Endothelial cell of umbilical vein (primary cell): ENCODE measurements at regions not wholly inside any gene's neighbourhood (a gene's known extent, or its start where the extent isn't known, plus 50 kb on each side); places are given as distances from the start of the nearest gene placed in this dataset.

Experiments used
- BruUV-seq: library from RNA; stranded (reverse); fragments of 400-500 nt; replicated peaks from 2 replicates; lab custom pipeline; 2021; lab: Mats Ljungman, UMichigan
- CTCF ChIA-PET: fragments of 300-600, 350-600 bp; sonication (Branson Sonifier 250); formaldehyde crosslinking; loops from one replicate; lab custom pipeline; 2021; ENCODE audit warnings: antibody characterized with exemption, inconsistent platforms; lab: Charles Lee
- POLR2A ChIA-PET: fragments of 300-600, 350-600 bp; sonication (Branson Sonifier 250); formaldehyde crosslinking; loops from one replicate; lab custom pipeline; 2021; ENCODE audit warnings: antibody characterized with exemption, inconsistent platforms; lab: Charles Lee
- DNase-seq: peaks from one replicate; pipeline ENCODE4 v3.0.0-alpha.2; 2011; ENCODE audit warnings: low read depth, low spot score
- FAIRE-seq: peaks from 2 replicates; lab custom pipeline; 2011; peaks lifted over from hg19 to GRCh38; lab: Jason Lieb, UNC
- H2AFZ ChIP-seq: 2 replicates; pipeline ENCODE4 v1.6.0; 2012; ENCODE audit warnings: low read depth, low read length, control low read depth, inconsistent platforms
- H3K27ac ChIP-seq: 2 replicates; pipeline ENCODE4 v1.5.1; 2011; ENCODE audit warnings: low read depth, mild to moderate bottlenecking, control low read depth, low read length, moderate library complexity; ENCODE audit not compliant: insufficient read depth
- H3K27me3 ChIP-seq, 2 experiments: 2 replicates each; pipeline versions ENCODE4 v1.6.0 to v1.6.1; 2011; ENCODE audit warnings: low read length in 2 of 2, mixed read lengths in 1 of 2; ENCODE audit not compliant: control insufficient read depth in 2 of 2, insufficient read depth in 2 of 2
- H3K36me3 ChIP-seq, 2 experiments: 2 replicates in 1 of 2; 3 replicates in 1 of 2; pipeline ENCODE4 v1.5.1; 2011; ENCODE audit warnings: low read length in 2 of 2, mild to moderate bottlenecking in 1 of 2, moderate library complexity in 1 of 2; ENCODE audit not compliant: control insufficient read depth in 2 of 2, insufficient read depth in 2 of 2; ENCODE audit errors: extremely low read depth in 1 of 2
- H3K4me1 ChIP-seq: 3 replicates; pipeline ENCODE4 v1.5.1; 2011; ENCODE audit warnings: mild to moderate bottlenecking, low read length; ENCODE audit not compliant: control insufficient read depth, insufficient read depth; ENCODE audit errors: extremely low read depth
- H3K4me2 ChIP-seq: 2 replicates; pipeline ENCODE4 v1.6.1; 2011; ENCODE audit warnings: low read length, control low read depth, mixed read lengths; ENCODE audit not compliant: insufficient read depth
- H3K4me3 ChIP-seq, 3 experiments: fragments of 200-600 bp in 1 of 3; sonication (generic), shearing (Covaris generic) in 1 of 3; replicated peaks in 1 of 3; 2 replicates each; pipeline ENCODE4 v1.5.1; 2011 to 2016; ENCODE audit warnings: control low read depth in 3 of 3, low read length in 3 of 3, mild to moderate bottlenecking in 2 of 3, inconsistent platforms in 1 of 3, low read depth in 1 of 3, moderate library complexity in 1 of 3; ENCODE audit not compliant: insufficient read depth in 1 of 3
- H3K79me2 ChIP-seq: 2 replicates; pipeline ENCODE4 v1.6.0; 2012; ENCODE audit warnings: low read length, inconsistent platforms; ENCODE audit not compliant: control insufficient read depth, insufficient read depth
- H3K9ac ChIP-seq: replicated peaks from 2 replicates; pipeline ENCODE3; 2011; ENCODE audit warnings: low read length, control low read depth; ENCODE audit not compliant: insufficient read depth; ENCODE audit errors: extremely low read depth
- H3K9me1 ChIP-seq: replicated peaks from 3 replicates; pipeline ENCODE4 v1.6.0; 2011; ENCODE audit warnings: mild to moderate bottlenecking, low read length; ENCODE audit not compliant: control insufficient read depth, insufficient read depth; ENCODE audit errors: extremely low read depth
- H3K9me3 ChIP-seq: replicated peaks from 2 replicates; pipeline ENCODE4 v1.5.1; 2012; ENCODE audit warnings: low read length, inconsistent platforms; ENCODE audit not compliant: control insufficient read depth, insufficient read depth
- H4K20me1 ChIP-seq: replicated peaks from 2 replicates; pipeline ENCODE3; 2011; ENCODE audit warnings: mild to moderate bottlenecking, low read length; ENCODE audit not compliant: control insufficient read depth, insufficient read depth; ENCODE audit errors: extremely low read depth
- CTCF ChIP-seq, 2 donors: IDR thresholded peaks; 1 replicate in 1 of 2; 2 replicates in 1 of 2; pipeline ENCODE4 v1.5.1; 2011; ENCODE audit warnings: low read length in 2 of 2, mild to moderate bottlenecking in 2 of 2, moderate library complexity in 2 of 2, control low read depth in 1 of 2, inconsistent platforms in 1 of 2, low read depth in 1 of 2; ENCODE audit not compliant: insufficient read depth in 1 of 2; ENCODE audit errors: extremely low read depth in 1 of 2
- EZH2 ChIP-seq: IDR thresholded peaks from 2 replicates; pipeline ENCODE4 v1.6.1; 2012; ENCODE audit warnings: borderline replicate concordance, low read depth, mild to moderate bottlenecking, moderate library complexity, low read length, inconsistent platforms; ENCODE audit not compliant: severe bottlenecking
- FOS ChIP-seq: IDR thresholded peaks from 2 replicates; pipeline ENCODE4 v1.6.1; 2011; ENCODE audit warnings: mild to moderate bottlenecking, low read length, moderate library complexity, borderline replicate concordance; ENCODE audit not compliant: insufficient read depth
- GATA2 ChIP-seq: IDR thresholded peaks from 2 replicates; pipeline ENCODE4 v1.7.0; 2011; ENCODE audit warnings: low read depth, mild to moderate bottlenecking, moderate library complexity, mixed read lengths, low read length; ENCODE audit not compliant: insufficient read length, insufficient read depth
- JUN ChIP-seq: IDR thresholded peaks from 2 replicates; pipeline ENCODE4 v1.6.1; 2011; ENCODE audit warnings: borderline replicate concordance, low read depth; ENCODE audit not compliant: insufficient read length, insufficient read depth
- MAX ChIP-seq: IDR thresholded peaks from 2 replicates; pipeline ENCODE4 v1.6.1; 2011; ENCODE audit not compliant: insufficient read depth, insufficient read length
- MYC ChIP-seq: IDR thresholded peaks from one replicate; pipeline ENCODE4 v1.6.1; 2011; ENCODE audit warnings: mild to moderate bottlenecking, low read depth, low read length
- POLR2A ChIP-seq: IDR thresholded peaks from 2 replicates; pipeline ENCODE4 v1.6.1; 2012; ENCODE audit warnings: low read depth, mild to moderate bottlenecking, control low read depth, low read length
- POLR2AphosphoS5 ChIP-seq: IDR thresholded peaks from 2 replicates; pipeline ENCODE4 v1.6.1; 2012; ENCODE audit warnings: low read depth, mild to moderate bottlenecking, control low read depth, low read length, moderate library complexity; ENCODE audit not compliant: insufficient read depth
- dilution Hi-C: fragments of 300-500 bp; cut with MboI; formaldehyde crosslinking; loops from one replicate; pipeline ENCODE4 v1.15.0; 2019; ENCODE audit warnings: low sequenced_read_pairs; ENCODE audit not compliant: extremely low pct_ligation_motif_present
- intact Hi-C: fragments of 100-400 bp; cut with micrococcal nuclease; formaldehyde crosslinking; loops from one replicate; pipeline ENCODE4 v1.10.0; 2022

DNA sequence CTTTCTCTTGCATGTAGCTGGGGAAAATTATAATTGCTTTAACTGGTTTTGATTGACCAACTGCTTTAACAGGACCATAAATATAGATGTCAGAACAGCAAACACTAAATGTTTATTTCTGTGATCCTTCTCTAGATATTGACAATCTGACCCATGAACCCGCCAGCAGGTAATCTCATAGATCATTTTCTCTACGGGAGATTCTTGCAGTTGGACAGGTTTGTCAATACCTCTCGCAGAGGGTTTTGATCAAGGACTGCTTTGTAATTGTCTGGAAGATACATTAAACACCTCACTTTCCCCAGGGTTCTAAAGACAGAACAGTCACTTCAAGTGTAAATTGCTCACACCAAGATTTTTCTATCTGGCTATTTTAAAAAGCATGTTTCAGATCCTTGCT, 235.8 kb upstream of the RHOBTB1 start:
- TF ChIP-seq FOS (no peak), JUN (no peak), MAX (no peak), EZH2 (no peak), POLR2A (no peak), CTCF (IDR thresholded peaks at IDR 0.05; ENCODE audit: extremely low read depth in 1 of 2, insufficient read depth in 1 of 2, low read depth in 1 of 2, low read length in 2 of 2) (no peak), MYC (no peak), GATA2 (no peak), POLR2AphosphoS5 (no peak)
- no TSS peak for BruUV-seq
- CTCF ChIA-PET, result no interaction called here
- Histone ChIP-seq H2AFZ (no peak overlapping the region), H3K9ac (no peak overlapping the region), H3K4me2 (no peak overlapping the region), H3K27me3 (no peaks in the 10 kb centered on the region), H3K4me1 (no peaks in the 10 kb centered on the region), H3K36me3 (no peaks in the 10 kb centered on the region), H3K4me3 (no peak overlapping the region), H3K79me2 (no peaks in the 10 kb centered on the region), H3K9me1 (no peaks in the 10 kb centered on the region), H3K9me3 (no peaks in the 10 kb centered on the region), H3K27ac (no peak overlapping the region), H4K20me1 (no peaks in the 10 kb centered on the region)
- DNase-seq, result no peak
- POLR2A ChIA-PET, result no interaction called here
- no peak for FAIRE-seq
- dilution Hi-C loops (no loop called here), intact Hi-C loops (no loop called here)
